HL-60 (cell line): ENCODE measurements at regions not wholly inside any gene's neighbourhood (a gene's known extent, or its start where the extent isn't known, plus 50 kb on each side); places are given as distances from the start of the nearest gene placed in this dataset.

ENCODE experiments used
- DNase-seq, 2 experiments: peaks; one replicate each; pipeline ENCODE4 v3.0.0-alpha.2; 2010 to 2020; ENCODE audit warnings: low read depth in 1 of 2, low spot score in 1 of 2
- H3K27ac ChIP-seq: fragments of 250-450 bp; sonication (Bioruptor Pico); replicated peaks from 2 replicates; pipeline ENCODE4 v1.5.1; 2020; ENCODE audit warnings: mild to moderate bottlenecking, moderate library complexity
- H3K27me3 ChIP-seq: fragments of 250-450 bp; sonication (Bioruptor Pico); 2 replicates; pipeline ENCODE4 v1.5.1; 2021; ENCODE audit warnings: mild to moderate bottlenecking, moderate library complexity; ENCODE audit not compliant: insufficient read depth, poor library complexity, severe bottlenecking
- H3K4me3 ChIP-seq: replicated peaks from 2 replicates; pipeline ENCODE4 v1.5.1; 2011; ENCODE audit warnings: mild to moderate bottlenecking, control low read depth, low read length; ENCODE audit not compliant: insufficient read depth
- CTCF ChIP-seq: IDR thresholded peaks from one replicate; pipeline ENCODE4 v1.5.1; 2011; ENCODE audit warnings: low read length, control low read depth, inconsistent platforms; ENCODE audit not compliant: insufficient read depth
- GABPA ChIP-seq: IDR thresholded peaks from 2 replicates; pipeline ENCODE4 v1.6.1; 2012; ENCODE audit warnings: low read depth
- POLR2AphosphoS5 ChIP-seq: IDR thresholded peaks from 2 replicates; pipeline ENCODE4 v1.6.1; 2012; ENCODE audit warnings: low read depth
- REST ChIP-seq: IDR thresholded peaks from 2 replicates; pipeline ENCODE4 v1.6.1; 2012; ENCODE audit warnings: low read depth; ENCODE audit not compliant: insufficient replicate concordance
- SPI1 ChIP-seq: IDR thresholded peaks from 2 replicates; pipeline ENCODE4 v1.6.1; 2012; ENCODE audit warnings: low read depth, mild to moderate bottlenecking, borderline replicate concordance

- no peak for DNase-seq
- Histone ChIP-seq H3K4me3 (no peak overlapping the region), H3K27me3 (no peaks in the 10 kb centered on the region), H3K27ac (no peak overlapping the region)
- TF ChIP-seq POLR2AphosphoS5, result no peak
- no peak for TF ChIP-seq CTCF
Measured at GRCh38 chr3:55161231-55161630, 233.4 kb upstream of the LRTM1 start.

GRCh38 chr3:55160241-55160983, 232.6 kb upstream of the LRTM1 start:
- Histone ChIP-seq H3K27ac (no peak overlapping the region), H3K4me3 (no peak overlapping the region), H3K27me3 (no peaks in the 10 kb centered on the region)
- TF ChIP-seq CTCF (no peak), POLR2AphosphoS5 (no peak), GABPA (no peak), SPI1 (no peak), REST (no peak)
- no peak for DNase-seq

- TF ChIP-seq SPI1, result no peak
- TF ChIP-seq POLR2AphosphoS5, result no peak
- TF ChIP-seq GABPA, result no peak
- TF ChIP-seq REST, result no peak
- no peak for TF ChIP-seq CTCF
- Histone ChIP-seq H3K27me3 (no peaks in the 10 kb centered on the region), H3K4me3 (no peak overlapping the region), H3K27ac (no peak overlapping the region)
- DNase-seq, result no peak
Measured at GRCh38 chr3:55159711-55160110, 231.9 kb upstream of the LRTM1 start.

GRCh38 chr3:55159016-55159415, 231.2 kb upstream of the LRTM1 start:
- no peak for DNase-seq
- TF ChIP-seq POLR2AphosphoS5 (no peak), CTCF (no peak), SPI1 (no peak)
- Histone ChIP-seq H3K27ac (no peak overlapping the region), H3K27me3 (no peaks in the 10 kb centered on the region), H3K4me3 (no peak overlapping the region)
